Umbilical cord (tissue), 1 donor: ENCODE measurements at regions not wholly inside any gene's neighbourhood (a gene's known extent, or its start where the extent isn't known, plus 50 kb on each side); places are given as distances from the start of the nearest gene placed in this dataset.
"Not testable (repeated sequence)": the region's sequence is repeated elsewhere in the genome, so short reads cannot be mapped to it uniquely, and the experiment has no call there.

ENCODE experiments used
- DNase-seq: peaks from one replicate; pipeline ENCODE4 v3.0.0-alpha.2; 2015; ENCODE audit warnings: low spot score

GRCh38 chr3:166089575-166089974 lies 252.4 kb upstream of the BCHE start:
- DNase-seq: no peak

GRCh38 chr3:166085164-166085856 lies 248.1 kb upstream of the BCHE start:
- DNase-seq: no peak

GRCh38 chr3:166080096-166080495 lies 242.9 kb upstream of the BCHE start:
- DNase-seq: no peak

- DNase-seq: no peak
Measured at GRCh38 chr3:166071831-166072230, 234.6 kb upstream of the BCHE start.

- DNase-seq: no peak
Measured at GRCh38 chr3:166064476-166064875, 227.3 kb upstream of the BCHE start.

- no peak for DNase-seq
Measured at GRCh38 chr3:166060789-166061479, 223.7 kb upstream of the BCHE start.

GRCh38 chr3:166052440-166052839 lies 215.2 kb upstream of the BCHE start:
- no peak for DNase-seq

GRCh38 chr3:166029507-166029906 lies 192.3 kb upstream of the BCHE start:
- DNase-seq: no peak

- DNase-seq: peak; percentile 27
Measured at GRCh38 chr3:166013073-166013679, 176.0 kb upstream of the BCHE start.

- no peak for DNase-seq
Measured at GRCh38 chr3:166011771-166012170, 174.5 kb upstream of the BCHE start.

GRCh38 chr3:166005126-166005525 lies 167.9 kb upstream of the BCHE start:
- DNase-seq: no peak

GRCh38 chr3:165994293-165994692 lies 157.1 kb upstream of the BCHE start:
- DNase-seq: no peak

- no peak for DNase-seq
Measured at GRCh38 chr3:165984589-165984988, 147.4 kb upstream of the BCHE start.

- no peak for DNase-seq
Measured at GRCh38 chr3:165983284-165983683, 146.1 kb upstream of the BCHE start.

- no peak for DNase-seq
Measured at GRCh38 chr3:165981318-165981717, 144.1 kb upstream of the BCHE start.

- DNase-seq: not testable (repeated sequence)
Measured at GRCh38 chr3:165960825-165961224, 123.6 kb upstream of the BCHE start.

GRCh38 chr3:165954171-165954570 lies 116.9 kb upstream of the BCHE start:
- DNase-seq: no peak

GRCh38 chr3:165946360-165946759 lies 109.1 kb upstream of the BCHE start:
- no peak for DNase-seq

- DNase-seq: no peak
Measured at GRCh38 chr3:165938986-165939540, 101.8 kb upstream of the BCHE start.

GRCh38 chr3:165936081-165936480 lies 98.9 kb upstream of the BCHE start:
- not testable (repeated sequence) for DNase-seq

- not testable (repeated sequence) for DNase-seq
Measured at GRCh38 chr3:165924301-165924791, 87.1 kb upstream of the BCHE start.

- DNase-seq: no peak
Measured at GRCh38 chr3:165920984-165921383, 83.8 kb upstream of the BCHE start.
